CD1c-positive myeloid dendritic cell (primary cell): ENCODE measurements at regions not wholly inside any gene's neighbourhood (a gene's known extent, or its start where the extent isn't known, plus 50 kb on each side); places are given as distances from the start of the nearest gene placed in this dataset.
"Not testable (repeated sequence)": the region's sequence is repeated elsewhere in the genome, so short reads cannot be mapped to it uniquely, and the experiment has no call there.

Source experiments
- DNase-seq: peaks from one replicate; pipeline ENCODE4 v3.0.0-alpha.2; 2016; ENCODE audit errors: extremely low spot score

GRCh38 chr18:37872562-37872961, 307.0 kb upstream of the CELF4 start:
- no peak for DNase-seq

- DNase-seq = no peak
Observed at GRCh38 chr18:37871561-37871960, 306.0 kb upstream of the CELF4 start.

- no peak for DNase-seq
Observed at GRCh38 chr18:37869051-37869450, 303.5 kb upstream of the CELF4 start.

GRCh38 chr18:37864122-37864521, 298.5 kb upstream of the CELF4 start:
- no peak for DNase-seq

- DNase-seq = no peak
Observed at GRCh38 chr18:37861981-37862380, 296.4 kb upstream of the CELF4 start.

- no peak for DNase-seq
Observed at GRCh38 chr18:37854396-37854795, 288.8 kb upstream of the CELF4 start.

GRCh38 chr18:37853706-37854105, 288.1 kb upstream of the CELF4 start:
- peak; percentile 37 for DNase-seq

- DNase-seq = no peak
Observed at GRCh38 chr18:37852464-37852863, 286.9 kb upstream of the CELF4 start.

- DNase-seq = no peak
Observed at GRCh38 chr18:37847544-37847943, 281.9 kb upstream of the CELF4 start.

- no peak for DNase-seq
Observed at GRCh38 chr18:37846996-37847395, 281.4 kb upstream of the CELF4 start.

GRCh38 chr18:37845498-37845897, 279.9 kb upstream of the CELF4 start:
- DNase-seq = no peak

- DNase-seq = no peak
Observed at GRCh38 chr18:37844209-37844970, 278.8 kb upstream of the CELF4 start.

- DNase-seq = no peak
Observed at GRCh38 chr18:37838083-37838482, 272.5 kb upstream of the CELF4 start.

GRCh38 chr18:37836071-37836970, 270.7 kb upstream of the CELF4 start:
- DNase-seq = no peak

- DNase-seq = not testable (repeated sequence)
Observed at GRCh38 chr18:37832010-37832695, 266.6 kb upstream of the CELF4 start.

GRCh38 chr18:37812961-37813360, 247.4 kb upstream of the CELF4 start:
- no peak for DNase-seq

- DNase-seq = no peak
Observed at GRCh38 chr18:37805773-37806404, 240.3 kb upstream of the CELF4 start.

- DNase-seq = no peak
Observed at GRCh38 chr18:37796823-37797349, 231.3 kb upstream of the CELF4 start.

GRCh38 chr18:37787452-37787851, 221.9 kb upstream of the CELF4 start:
- no peak for DNase-seq

GRCh38 chr18:37783771-37784170, 218.2 kb upstream of the CELF4 start:
- DNase-seq = no peak

- DNase-seq = no peak
Observed at GRCh38 chr18:37779220-37779619, 213.6 kb upstream of the CELF4 start.
